NCI-H1105 treated with DMSO at 0.1 percent for 48 hours (cell line): ENCODE measurements at regions not wholly inside any gene's neighbourhood (a gene's known extent, or its start where the extent isn't known, plus 50 kb on each side); places are given as distances from the start of the nearest gene placed in this dataset.

Experiments used
- DNase-seq: peaks from one replicate; lab custom pipeline; 2025; lab: John Stamatoyannopoulos, UW

DNA sequence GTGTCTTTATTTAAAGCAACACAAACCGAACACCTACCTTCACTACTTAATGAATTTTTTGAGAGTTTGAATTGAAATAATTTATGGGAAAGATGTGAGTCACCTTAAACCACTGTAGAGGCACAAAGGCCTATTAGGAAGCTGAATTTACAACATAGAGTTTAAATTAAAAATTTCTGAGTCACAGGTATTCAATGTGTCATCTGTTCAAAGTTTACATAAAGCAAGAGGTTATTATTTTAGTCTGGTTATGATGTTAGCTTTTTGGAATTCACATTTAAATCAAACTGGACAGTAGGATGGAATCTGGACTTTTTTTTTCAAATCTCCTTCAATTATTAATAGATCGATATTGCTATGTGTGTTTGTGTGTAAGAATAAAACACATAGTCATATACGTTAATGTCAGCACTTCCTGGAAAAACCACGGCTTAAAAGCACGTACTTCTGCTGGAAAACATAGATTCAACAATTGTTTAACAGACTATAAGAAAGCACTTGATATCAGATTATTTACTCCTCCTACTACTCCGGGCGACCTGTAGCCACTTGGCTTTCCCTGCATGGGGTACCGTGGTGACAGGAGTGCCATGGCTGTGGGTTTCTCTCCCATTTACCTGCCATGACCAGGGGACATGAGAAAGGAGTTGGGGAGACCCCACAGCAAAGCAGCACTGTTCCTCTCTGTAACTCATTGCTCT lies 638.6 kb downstream of the SEMA5A start:
- DNase-seq, result no peak

- no peak for DNase-seq
Measured at GRCh38 chr5:8908055-8908683, 637.7 kb downstream of the SEMA5A start.

GRCh38 chr5:8912106-8912505 lies 633.8 kb downstream of the SEMA5A start:
- DNase-seq, result no peak

DNA sequence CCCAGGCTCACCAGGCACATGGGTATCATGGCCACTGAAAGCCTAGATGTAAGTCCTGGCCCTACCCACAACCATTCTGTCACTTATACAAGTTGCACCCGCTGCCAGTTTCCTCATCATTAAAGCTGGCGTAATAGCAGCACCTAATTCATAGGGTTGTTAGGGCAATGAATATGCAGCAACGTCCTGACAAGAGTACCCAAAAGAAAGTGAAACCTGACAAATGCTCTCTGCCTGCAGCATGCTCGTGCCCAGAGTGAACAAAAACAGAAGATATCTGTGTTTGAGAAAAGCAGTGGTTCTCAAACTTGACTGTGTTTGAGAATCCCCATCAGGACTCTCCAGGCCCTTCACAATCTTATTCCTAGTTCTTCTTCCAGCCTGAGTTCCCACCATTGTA lies 632.4 kb downstream of the SEMA5A start:
- DNase-seq, result no peak

DNA sequence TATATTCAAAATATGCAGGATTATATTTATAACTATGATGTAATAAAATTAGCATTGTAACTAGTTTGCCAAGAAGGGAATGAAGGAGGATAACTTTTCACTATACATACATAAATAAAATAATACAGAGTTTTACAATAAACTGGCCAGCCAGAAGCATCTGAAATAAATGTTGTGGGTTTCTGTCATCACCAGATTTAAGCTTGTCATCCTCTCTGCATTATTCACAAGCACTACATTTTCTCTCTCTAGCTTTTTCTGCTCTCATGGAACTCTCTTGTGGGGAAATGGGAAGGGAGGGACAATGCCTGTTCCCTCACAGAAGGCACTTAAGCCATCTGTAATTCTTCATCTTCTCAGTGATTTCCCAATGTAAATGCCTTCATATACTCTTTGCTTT lies 626.8 kb downstream of the SEMA5A start:
- DNase-seq, result no peak

- no peak for DNase-seq
Measured at GRCh38 chr5:8923526-8923925, 622.3 kb downstream of the SEMA5A start.

DNA sequence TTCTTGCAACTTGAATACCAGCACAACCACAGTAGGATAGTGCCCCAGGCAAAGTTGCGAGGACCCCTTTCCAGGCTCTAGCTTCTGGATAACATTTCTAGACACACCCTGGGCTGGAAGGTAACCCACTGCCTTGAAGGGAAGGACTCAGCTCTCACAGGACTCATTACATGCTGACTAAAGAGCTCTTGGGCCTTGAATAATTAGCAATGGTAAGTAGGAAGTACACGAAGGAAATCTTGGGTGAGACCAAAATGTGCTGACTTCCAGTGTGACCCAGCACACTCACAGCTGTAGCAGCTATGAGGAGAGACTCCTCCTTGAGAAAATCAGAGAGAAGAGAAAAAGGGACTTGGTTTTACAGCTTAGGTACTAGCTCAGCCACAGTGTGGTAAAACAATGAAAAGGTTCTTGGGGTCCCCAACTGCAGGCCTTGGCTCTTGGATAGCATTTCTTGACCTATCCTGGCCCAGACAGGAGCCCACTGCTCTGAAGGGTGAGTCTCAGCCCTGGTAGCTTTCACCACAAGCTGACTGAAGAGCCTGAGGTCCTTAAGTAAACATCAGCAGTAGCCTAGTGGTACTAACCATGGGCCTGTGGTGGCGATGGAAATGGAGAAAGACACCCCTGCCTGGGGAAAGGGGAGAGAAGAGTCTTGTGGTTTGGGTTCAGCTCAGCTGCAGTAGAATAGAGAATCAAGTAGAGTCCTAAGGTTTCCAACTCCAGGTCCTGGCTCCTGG lies 621.7 kb downstream of the SEMA5A start:
- DNase-seq, result no peak

DNA sequence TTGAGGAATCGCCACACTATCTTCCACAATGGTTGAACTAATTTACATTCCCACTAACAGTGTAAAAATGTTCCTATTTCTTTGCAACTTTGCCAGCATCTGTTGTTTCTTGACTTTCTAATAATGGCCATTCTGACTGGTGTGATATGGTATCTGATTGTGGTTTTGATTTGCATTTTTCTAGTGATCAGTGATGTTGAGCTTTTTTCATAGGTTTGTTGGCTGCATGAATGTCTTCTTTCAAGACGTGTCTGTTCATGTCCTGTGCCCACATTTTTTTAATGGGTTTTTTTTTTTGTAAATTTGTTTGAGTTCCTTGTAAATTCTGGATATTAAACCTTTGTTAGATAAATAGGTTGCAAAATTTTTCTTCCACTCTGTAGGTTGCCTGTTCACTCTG lies 615.9 kb downstream of the SEMA5A start:
- no peak for DNase-seq

DNA sequence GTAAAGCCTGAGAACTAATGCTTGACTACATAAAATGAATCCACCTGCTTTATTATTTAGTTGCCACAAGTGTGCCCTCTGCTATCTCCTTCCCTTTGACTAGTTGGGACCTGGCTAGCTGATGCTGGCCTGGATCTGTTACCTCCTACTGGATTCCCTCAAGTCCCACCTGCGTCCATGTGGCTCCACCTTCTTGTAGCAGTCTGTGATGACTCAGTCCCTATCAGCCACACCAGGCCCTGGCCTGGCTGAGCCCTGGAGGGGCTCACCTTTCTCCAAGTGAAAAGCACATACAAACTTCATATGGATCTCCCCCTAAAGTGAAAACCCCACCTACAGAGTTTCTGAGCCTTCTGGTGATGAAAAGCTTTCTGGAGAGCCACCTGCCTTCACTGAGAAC lies 611.4 kb downstream of the SEMA5A start:
- no peak for DNase-seq

DNA sequence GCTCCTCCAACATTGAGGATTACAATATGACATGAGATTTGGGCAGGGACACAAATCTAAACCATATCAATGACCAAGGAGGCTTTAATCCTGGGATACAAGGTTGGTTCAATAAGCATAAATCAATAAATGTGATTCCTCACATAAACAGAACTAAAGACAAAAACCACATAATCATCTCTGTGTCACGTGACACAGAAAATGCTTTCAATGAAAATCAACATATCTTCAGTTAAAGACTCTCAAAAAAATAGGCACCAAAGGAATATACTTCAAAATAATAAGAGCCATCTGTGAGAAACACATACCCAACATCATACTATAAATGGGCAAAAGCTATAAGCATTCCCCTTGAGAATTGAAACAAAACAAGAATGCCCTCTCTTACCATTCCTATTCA lies 604.9 kb downstream of the SEMA5A start:
- DNase-seq, result no peak

- DNase-seq, result no peak
Measured at GRCh38 chr5:8943301-8943700, 602.6 kb downstream of the SEMA5A start.

DNA sequence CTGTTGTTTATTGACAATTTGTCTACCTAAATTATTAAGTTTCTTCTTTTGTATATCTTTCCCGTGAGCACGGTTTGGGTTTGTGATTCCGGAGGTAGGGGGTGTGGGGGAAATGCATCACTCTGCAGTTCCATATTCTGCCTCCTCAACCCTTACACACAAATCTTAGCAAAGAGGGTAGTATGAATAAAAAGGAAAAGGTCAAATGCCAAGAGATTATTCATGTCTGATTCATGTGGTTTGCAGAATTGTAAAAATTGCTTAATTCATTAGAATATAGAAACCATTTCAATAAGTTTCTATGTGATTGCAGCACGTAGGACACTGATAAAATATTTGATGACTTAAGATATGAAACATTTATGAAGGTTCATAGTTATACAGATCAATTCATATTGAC lies 601.9 kb downstream of the SEMA5A start:
- no peak for DNase-seq

GRCh38 chr5:8945972-8946371 lies 599.9 kb downstream of the SEMA5A start:
- DNase-seq, result no peak

DNA sequence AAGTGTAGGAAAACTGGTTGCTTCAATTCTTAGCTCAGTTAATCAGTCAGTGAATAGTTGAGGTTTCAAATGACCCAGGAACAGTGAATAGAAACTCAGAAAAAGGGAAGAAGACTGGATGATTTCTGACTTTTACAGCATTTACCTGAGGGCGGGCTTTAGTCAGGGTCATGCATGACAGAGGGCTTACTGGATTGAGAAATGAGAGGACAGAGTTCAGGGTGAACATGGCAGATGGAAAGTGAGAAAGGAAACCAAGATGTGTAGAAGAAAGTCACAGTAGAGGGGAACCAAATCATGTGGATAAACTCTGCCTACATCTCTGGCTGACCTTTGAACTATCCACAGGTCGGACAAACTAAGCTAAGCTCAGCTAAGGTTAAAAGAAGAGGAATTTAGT lies 596.0 kb downstream of the SEMA5A start:
- no peak for DNase-seq

- DNase-seq, result no peak
Measured at GRCh38 chr5:8952147-8952546, 593.7 kb downstream of the SEMA5A start.

DNA sequence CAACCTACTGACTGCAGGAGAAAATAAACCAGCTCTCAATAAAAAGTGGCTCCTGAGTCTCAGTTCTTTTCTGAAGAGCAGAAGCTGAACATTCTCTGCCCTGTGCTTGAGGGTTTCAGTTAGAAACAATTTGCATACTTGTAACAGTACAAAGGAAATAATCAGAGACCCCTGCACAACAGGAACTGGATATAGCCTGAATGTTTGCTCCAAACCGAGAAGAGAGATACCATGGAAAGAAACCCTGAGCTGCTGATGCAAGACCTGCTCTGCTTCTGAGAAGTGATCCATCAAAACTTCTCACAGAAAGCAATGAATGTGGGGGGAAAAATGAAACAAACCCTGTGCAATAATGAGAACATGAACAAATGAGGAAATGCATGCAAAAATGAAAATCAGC lies 592.9 kb downstream of the SEMA5A start:
- no peak for DNase-seq

- DNase-seq, result no peak
Measured at GRCh38 chr5:8953911-8954438, 591.9 kb downstream of the SEMA5A start.

DNA sequence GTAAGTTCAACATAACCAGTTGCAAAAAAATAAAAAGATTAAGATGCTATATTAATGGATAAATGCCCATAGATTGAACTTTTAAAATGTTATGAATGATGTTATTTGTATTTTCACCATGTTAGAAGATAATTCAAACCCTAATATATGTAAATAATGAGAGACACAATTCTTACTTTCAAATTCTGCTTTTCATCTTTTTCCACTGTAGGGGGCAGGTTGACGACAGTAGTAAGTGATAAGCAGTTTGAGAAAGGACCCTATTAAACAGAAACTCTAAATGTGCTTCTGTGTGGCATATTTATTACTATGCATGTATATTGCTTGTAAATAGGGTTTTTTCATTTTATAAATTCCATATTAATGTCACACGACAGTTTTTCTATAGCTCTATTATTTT lies 591.1 kb downstream of the SEMA5A start:
- no peak for DNase-seq

- no peak for DNase-seq
Measured at GRCh38 chr5:8956659-8957058, 589.2 kb downstream of the SEMA5A start.

DNA sequence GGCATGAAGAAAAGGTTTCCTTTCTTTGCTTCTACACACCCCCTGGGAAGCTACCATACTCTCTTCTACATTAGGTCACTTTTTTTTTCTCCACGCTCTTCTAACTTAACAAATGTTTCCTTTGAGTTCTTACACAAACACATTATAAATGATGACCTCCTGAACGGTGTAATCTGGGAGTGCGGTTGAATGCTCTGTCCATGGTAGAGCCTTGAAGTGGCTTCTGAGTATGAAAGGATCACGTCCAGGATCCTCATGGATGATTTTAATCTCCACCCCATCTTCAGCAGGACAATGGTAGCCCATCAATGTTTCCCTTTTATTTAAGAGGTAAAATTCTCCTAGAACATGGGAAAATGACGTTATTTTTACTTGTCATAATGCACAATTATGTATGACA lies 587.3 kb downstream of the SEMA5A start:
- DNase-seq, result no peak

DNA sequence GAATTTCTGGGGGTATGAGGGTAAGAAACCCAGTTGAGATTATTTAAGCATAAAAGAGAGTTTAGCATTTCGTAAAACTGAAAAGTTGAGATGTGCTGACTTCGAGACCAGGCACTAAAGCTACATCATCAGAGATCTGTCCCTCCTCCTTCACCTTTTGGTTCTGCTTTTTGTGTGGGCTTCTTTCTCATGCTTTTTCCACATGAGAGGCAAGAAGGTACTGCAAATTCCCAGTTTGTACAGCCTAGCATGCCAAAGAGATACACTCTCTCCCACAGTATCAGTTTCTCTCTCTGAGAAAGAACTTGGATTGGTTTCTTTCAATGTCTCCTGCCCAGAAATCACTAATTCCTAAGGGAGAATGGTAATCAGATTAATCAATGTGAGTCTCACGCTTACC lies 584.7 kb downstream of the SEMA5A start:
- DNase-seq, result no peak

DNA sequence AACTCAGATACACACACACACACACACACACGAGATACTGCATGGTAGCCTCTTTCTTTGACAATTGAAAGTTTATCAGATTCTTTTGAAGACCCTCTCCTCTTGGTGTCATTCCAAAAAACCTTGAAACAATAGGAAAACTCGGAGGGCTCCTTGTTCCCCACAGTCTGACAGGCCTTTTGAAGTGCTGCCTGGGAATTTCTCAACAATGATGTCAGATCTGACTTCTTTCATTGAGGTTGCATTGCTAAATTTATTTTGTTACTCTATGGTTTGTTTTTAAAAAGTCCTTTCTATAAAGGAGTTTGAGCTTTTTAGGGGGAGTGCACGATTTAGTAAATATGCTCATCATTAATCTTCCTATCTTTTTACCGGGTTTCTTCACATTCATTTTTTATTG lies 583.9 kb downstream of the SEMA5A start:
- no peak for DNase-seq

DNA sequence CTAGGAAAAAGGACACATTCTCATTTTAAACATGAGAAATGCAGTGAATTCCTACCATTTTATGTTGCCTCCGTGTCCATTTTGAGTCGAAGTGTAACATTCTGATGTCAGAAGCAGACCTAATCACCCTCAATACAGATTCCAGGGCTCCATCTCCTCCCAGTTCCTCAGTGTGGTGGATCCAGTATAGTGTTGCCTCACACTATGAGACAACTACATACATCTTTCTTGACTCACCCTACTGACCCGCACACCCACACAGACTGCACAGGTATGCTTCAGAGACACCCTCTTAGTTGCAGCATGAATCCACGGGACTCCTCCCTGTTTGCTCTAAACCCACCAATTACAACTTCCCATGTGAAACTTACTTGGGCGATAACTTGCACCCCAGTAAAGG lies 564.9 kb downstream of the SEMA5A start:
- DNase-seq, result no peak
